Inflammatory macrophage treated with lipopolysaccharide for 1 hour (primary cell): ENCODE measurements at regions not wholly inside any gene's neighbourhood (a gene's known extent, or its start where the extent isn't known, plus 50 kb on each side); places are given as distances from the start of the nearest gene placed in this dataset.

Experiments used
- DNase-seq, 2 donors: peaks; one replicate each; pipeline ENCODE4 v3.0.0-alpha.2; 2020 to 2022

DNA sequence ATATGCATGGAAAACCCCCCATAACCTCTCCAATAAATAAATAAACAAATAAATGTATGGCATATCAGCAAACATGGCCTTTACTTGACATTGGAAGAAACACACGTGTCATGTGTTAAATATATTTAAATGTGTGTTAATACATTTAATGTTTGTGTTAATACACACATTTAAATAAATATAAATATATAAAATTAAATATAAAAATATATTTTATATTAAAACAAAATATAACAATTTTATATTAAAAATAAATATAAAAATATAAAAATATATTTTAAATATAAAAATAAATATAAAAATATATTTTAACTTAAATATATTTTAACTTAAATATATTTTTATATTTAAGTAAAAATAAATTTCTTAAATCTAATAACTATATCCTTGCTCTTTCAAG lies 187.6 kb upstream of the CXXC4 start:
- no peak for DNase-seq

DNA sequence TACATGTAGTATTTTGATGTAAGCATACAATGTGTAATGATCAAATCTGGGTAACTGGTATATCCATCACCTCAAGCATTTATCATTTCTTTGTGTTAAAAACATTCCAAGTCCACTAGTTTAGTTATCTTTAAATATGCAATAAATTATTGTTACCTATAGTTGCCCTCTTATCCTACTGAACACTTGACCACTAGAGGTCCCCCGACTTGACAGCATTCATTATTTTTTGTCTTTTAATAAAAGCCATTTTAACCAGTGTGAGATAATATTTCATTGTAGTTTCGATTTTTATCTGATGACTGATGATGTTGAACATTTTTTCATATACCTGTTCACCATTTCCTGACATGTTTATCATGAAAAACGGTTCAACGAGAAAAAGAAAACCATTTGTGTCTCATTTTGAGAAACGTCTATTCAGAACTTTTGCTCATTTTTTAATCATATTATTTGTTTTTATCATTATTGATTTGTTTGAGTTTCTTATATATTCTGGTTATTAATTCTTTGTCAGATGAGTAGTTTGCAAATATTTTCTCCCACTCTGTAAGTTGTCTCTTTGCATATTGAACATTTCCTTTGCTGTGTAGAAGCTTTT lies 199.0 kb upstream of the CXXC4 start:
- DNase-seq: peak; percentile 7 to 32

DNA sequence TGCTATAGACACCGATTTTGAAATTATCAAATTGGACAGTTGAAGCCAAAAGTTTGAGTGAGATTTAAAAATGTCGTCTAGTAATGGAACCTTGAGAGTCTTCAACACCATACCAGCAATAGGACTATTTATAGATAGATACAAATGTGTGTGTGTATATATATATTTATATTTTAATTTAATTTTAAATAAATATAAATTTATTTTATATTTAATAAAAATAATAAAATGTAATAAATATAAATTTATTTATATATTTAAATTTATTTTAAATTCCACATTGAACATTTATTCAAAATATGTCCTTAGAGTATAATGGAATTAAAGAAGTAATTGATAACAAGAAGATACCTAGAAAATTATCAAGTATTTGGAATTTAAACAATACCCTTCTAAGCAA lies 221.9 kb upstream of the CXXC4 start:
- no peak for DNase-seq

DNA sequence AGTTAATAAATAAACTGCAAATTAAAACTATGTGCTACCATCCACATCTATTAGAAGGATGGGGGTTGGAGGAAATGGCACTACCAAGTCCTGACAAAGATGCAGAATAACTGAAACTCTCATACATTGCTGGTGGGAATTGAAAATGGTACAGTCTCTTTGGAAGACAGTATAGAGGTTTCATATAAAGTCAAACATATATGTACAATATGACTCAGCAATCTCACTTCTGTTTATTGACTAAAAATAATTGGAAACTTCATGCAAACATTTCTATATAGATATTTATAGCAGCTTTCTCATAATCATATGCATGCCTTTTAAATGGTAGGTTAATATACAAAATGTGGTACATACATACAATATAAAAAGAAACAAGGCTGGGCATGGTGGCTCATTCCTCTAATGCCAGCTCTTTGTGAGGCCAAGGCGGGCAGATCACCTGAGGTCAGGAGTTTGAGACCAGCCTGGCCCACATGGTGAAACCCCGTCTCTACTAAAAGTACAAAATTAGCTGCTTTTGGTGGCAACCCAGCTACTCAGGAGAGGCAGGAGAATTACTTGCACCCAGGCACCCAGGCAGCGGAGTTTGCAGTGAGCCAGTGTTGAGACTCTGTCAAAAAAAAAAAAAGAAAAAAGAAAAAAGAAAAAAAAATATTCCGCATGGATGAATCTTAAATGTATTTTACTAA lies 225.0 kb upstream of the CXXC4 start:
- DNase-seq: no peak

DNA sequence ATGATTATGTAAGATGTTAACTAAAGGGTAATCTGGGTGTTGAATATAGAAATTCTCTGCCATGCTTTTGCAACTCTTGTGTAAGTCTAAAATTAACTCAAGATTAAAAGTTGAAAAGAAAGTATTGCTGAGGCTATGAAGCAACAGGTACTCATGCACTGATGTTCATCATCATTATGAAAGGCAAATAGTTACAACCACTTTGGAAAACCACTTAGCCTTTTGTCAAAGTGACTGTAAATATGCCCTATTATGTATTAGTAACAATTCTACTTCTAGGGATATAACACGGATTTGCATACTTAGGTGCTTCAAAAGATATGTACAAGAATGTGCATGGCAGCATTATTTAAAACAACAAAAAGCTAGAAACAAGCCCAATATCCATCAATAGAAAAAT lies 227.8 kb upstream of the CXXC4 start:
- no peak for DNase-seq

DNA sequence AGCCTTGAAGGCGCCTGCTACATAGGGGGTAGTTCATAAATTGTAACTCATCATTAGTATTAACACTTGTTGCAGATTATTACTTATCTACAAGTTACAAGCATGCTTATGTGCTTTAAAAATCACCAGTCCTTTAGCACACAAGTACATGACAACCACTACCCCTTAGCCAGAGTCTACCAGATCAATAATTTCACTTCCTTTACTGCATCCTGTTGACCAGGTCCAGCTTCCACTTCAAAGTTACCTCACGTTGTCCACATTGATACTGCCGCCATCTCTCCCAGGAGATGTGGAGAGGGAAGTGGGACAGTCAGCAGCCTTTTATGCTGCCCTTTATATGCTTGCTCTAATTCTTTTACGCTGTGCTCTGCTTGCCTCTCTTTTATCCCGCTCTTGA lies 231.3 kb upstream of the CXXC4 start:
- no peak for DNase-seq

DNA sequence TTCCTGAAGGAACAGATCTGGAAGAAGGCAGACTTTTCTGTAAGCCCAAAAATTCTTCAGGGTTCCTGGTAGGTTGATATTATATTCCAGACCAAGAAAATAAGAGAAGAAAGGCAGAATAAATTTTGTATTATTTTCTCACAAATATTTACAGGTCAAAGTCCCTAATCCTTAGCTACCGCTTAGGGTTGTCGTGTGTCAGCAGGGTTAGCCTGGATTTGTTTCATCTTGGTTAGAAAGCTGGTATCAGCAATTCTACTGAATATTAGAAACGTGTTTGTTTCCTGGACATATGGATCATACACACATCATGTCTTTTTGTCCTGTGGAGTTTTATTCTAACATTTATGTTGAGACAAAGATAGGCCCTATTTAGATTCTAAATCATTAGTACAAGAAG lies 232.9 kb upstream of the CXXC4 start:
- DNase-seq: no peak

- DNase-seq: no peak
Observed at GRCh38 chr4:104728380-104729122, 233.9 kb upstream of the CXXC4 start.

- no peak for DNase-seq
Observed at GRCh38 chr4:104732766-104733165, 238.1 kb upstream of the CXXC4 start.

GRCh38 chr4:104735174-104735573 lies 240.5 kb upstream of the CXXC4 start:
- DNase-seq: no peak

- DNase-seq: no peak
Observed at GRCh38 chr4:104740161-104740560, 245.5 kb upstream of the CXXC4 start.

GRCh38 chr4:104743215-104743653 lies 248.5 kb upstream of the CXXC4 start:
- no peak for DNase-seq

GRCh38 chr4:104747635-104748034 lies 252.9 kb upstream of the CXXC4 start:
- DNase-seq: no peak

DNA sequence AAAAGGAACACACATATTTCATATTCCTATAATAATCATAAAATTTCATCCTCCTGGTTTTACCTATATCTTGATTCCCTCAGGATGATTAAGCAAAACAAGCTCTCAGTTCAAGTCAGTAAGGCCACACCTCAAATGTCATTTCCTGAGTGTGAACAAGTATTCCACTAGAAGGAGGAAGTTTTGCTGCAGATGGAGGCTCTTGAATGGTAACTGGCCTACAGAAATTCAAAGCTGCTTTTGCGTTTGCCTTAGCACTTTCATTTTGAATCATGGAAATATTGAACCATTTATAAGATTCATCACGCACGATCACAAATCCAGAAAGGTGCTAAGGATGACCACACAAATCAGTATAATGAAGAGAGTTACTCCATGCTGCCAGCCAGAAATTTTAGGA lies 254.4 kb upstream of the CXXC4 start:
- DNase-seq: peak in 1 of 2 donors; percentile 6

DNA sequence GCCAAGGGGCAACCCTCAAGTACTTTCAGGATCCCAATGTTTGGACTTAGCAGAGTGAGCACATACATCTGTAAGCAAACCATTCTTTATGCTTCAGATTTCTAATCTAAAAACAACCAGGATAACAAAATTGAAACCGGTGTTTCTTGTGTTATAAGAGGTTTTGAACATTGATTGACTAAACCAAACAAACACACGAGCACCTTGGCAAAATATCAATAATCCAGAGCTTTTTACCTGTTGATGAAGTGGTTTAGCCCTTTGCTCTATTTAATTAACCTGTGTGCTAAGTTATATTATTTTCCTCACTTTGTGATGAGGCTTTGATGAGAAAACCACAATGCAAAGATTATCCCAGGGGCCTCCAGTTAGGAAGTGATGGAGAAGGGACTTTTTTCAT lies 255.3 kb upstream of the CXXC4 start:
- DNase-seq: no peak

GRCh38 chr4:104751468-104751867 lies 256.8 kb upstream of the CXXC4 start:
- no peak for DNase-seq

GRCh38 chr4:104752337-104752736 lies 257.6 kb upstream of the CXXC4 start:
- no peak for DNase-seq

DNA sequence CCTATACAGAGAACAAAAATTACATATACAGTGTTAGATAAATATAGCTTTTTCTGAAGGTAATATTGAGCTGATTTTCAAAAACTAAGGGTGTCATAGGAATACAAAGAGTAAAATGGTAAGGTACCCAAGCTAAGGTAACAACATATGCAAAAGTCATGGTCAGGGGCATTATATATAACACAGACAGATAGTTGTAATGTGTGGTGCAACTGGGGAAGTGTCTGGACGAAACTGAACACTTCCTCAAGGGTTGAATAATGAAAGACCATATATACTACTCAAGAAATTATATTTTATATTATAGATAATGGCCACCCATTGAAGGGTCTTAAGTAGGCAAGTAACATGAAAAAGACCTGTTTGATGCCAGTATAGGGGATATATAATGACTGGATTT lies 262.1 kb upstream of the CXXC4 start:
- DNase-seq: no peak

- DNase-seq: no peak
Observed at GRCh38 chr4:104758574-104758973, 263.9 kb upstream of the CXXC4 start.

- no peak for DNase-seq
Observed at GRCh38 chr4:104763554-104764222, 269.0 kb upstream of the CXXC4 start.

- DNase-seq: no peak
Observed at GRCh38 chr4:104766676-104767075, 272.0 kb upstream of the CXXC4 start.

DNA sequence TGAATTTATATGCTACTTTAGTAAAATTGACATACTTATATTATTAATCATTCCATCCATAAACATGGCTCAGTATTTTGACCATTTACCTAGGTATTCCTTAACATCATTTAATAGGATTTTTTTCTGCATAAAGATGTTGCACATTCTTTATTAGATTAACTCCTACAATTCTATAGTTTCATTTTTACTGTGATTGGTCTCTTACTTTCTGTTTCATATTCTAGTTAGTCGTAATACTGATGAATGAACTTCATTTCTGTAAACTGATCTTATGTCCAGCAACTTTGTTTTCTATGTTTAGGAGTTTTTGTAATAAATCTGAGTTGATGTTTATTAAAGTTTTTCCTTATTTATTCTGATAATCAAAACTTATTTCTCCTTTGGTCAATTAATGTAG lies 278.2 kb upstream of the CXXC4 start:
- DNase-seq: no peak

- no peak for DNase-seq
Observed at GRCh38 chr4:104795264-104795939, 300.7 kb upstream of the CXXC4 start.
